Muscle layer of duodenum (tissue), 2 donors: ENCODE measurements at regions not wholly inside any gene's neighbourhood (a gene's known extent, or its start where the extent isn't known, plus 50 kb on each side); places are given as distances from the start of the nearest gene placed in this dataset.
"Not testable (repeated sequence)": the region's sequence is repeated elsewhere in the genome, so short reads cannot be mapped to it uniquely, and the experiment has no call there.

Source experiments
- H3K27ac ChIP-seq: one replicate; pipeline ENCODE4 v1.7.0; 2013; ENCODE audit warnings: mild to moderate bottlenecking, low read length
- H3K27me3 ChIP-seq: one replicate; pipeline ENCODE4 v1.7.0; 2013; ENCODE audit warnings: low read depth, mild to moderate bottlenecking, control low read depth, low read length
- H3K36me3 ChIP-seq, 2 donors: one replicate each; pipeline ENCODE4 v1.7.0; 2013; ENCODE audit warnings: low read length in 2 of 2, control low read depth in 1 of 2, mild to moderate bottlenecking in 1 of 2; ENCODE audit not compliant: insufficient read depth in 2 of 2, control insufficient read depth in 1 of 2
- H3K4me1 ChIP-seq, 2 donors: one replicate each; pipeline ENCODE4 v1.7.0; 2013; ENCODE audit warnings: low read length in 2 of 2, mild to moderate bottlenecking in 2 of 2, control low read depth in 1 of 2, moderate library complexity in 1 of 2; ENCODE audit not compliant: insufficient read depth in 2 of 2, control insufficient read depth in 1 of 2
- H3K4me3 ChIP-seq, 2 donors: one replicate each; pipeline ENCODE4 v1.7.0; 2013; ENCODE audit warnings: low read length in 2 of 2, low read depth in 1 of 2, mild to moderate bottlenecking in 1 of 2
- H3K9me3 ChIP-seq, 2 donors: one replicate each; pipeline ENCODE4 v1.7.0; 2013; ENCODE audit warnings: low read length in 2 of 2, control low read depth in 1 of 2, mild to moderate bottlenecking in 1 of 2; ENCODE audit not compliant: control insufficient read depth in 1 of 2
- donor health status: healthy.

- Histone ChIP-seq H3K27ac (no peak overlapping the region), H3K36me3 (no peaks in the 10 kb centered on the region), H3K27me3 (no peaks in the 10 kb centered on the region), H3K4me1 (no peaks in the 10 kb centered on the region), H3K4me3 (no peak overlapping the region), H3K9me3 (no peaks in the 10 kb centered on the region)
These were observed 100.2 kb downstream of the FBXO8 start for GRCh38 chr4:174183259-174183658.

- Histone ChIP-seq H3K9me3 (no peaks in the 10 kb centered on the region), H3K36me3 (no peaks in the 10 kb centered on the region), H3K4me3 (no peak overlapping the region), H3K4me1 (no peaks in the 10 kb centered on the region), H3K27me3 (no peaks in the 10 kb centered on the region), H3K27ac (no peak overlapping the region)
These were observed 101.6 kb downstream of the FBXO8 start for GRCh38 chr4:174181827-174182226.

- Histone ChIP-seq H3K9me3 (no peaks in the 10 kb centered on the region), H3K4me3 (no peak overlapping the region), H3K36me3 (no peaks in the 10 kb centered on the region), H3K27me3 (no peaks in the 10 kb centered on the region), H3K4me1 (no peaks in the 10 kb centered on the region), H3K27ac (no peak overlapping the region)
These were observed 105.9 kb downstream of the FBXO8 start for GRCh38 chr4:174177536-174177935.

- H3K27ac ChIP-seq, H3K36me3 ChIP-seq, H3K9me3 ChIP-seq, H3K4me3 ChIP-seq, H3K27me3 ChIP-seq, H3K4me1 ChIP-seq: not testable (repeated sequence)
These were observed 107.6 kb downstream of the FBXO8 start for GRCh38 chr4:174175836-174176235.

- no peak overlapping the region for H3K27ac ChIP-seq
- no peaks in the 10 kb centered on the region for H3K36me3 ChIP-seq
- no peaks in the 10 kb centered on the region for H3K4me1 ChIP-seq
- no peak overlapping the region for H3K4me3 ChIP-seq
- H3K9me3 ChIP-seq, result no peaks in the 10 kb centered on the region
- no peaks in the 10 kb centered on the region for H3K27me3 ChIP-seq
These were observed 110.1 kb downstream of the FBXO8 start for GRCh38 chr4:174173360-174173759.

- Histone ChIP-seq H3K4me1 (no peaks in the 10 kb centered on the region), H3K4me3 (no peak overlapping the region), H3K27ac (no peak overlapping the region), H3K36me3 (no peaks in the 10 kb centered on the region), H3K27me3 (no peaks in the 10 kb centered on the region), H3K9me3 (no peaks in the 10 kb centered on the region)
These were observed 111.2 kb downstream of the FBXO8 start for GRCh38 chr4:174172274-174172673.

- no peaks in the 10 kb centered on the region for H3K27me3 ChIP-seq
- H3K36me3 ChIP-seq, result no peaks in the 10 kb centered on the region
- H3K4me3 ChIP-seq, result no peak overlapping the region
- no peak overlapping the region for H3K27ac ChIP-seq
- H3K4me1 ChIP-seq, result no peaks in the 10 kb centered on the region
- no peaks in the 10 kb centered on the region for H3K9me3 ChIP-seq
These were observed 112.6 kb downstream of the FBXO8 start for GRCh38 chr4:174170906-174171305.

- Histone ChIP-seq H3K27ac (no peak overlapping the region), H3K4me3 (no peak overlapping the region), H3K36me3 (no peaks in the 10 kb centered on the region), H3K27me3 (no peaks in the 10 kb centered on the region), H3K9me3 (no peaks in the 10 kb centered on the region), H3K4me1 (no peaks in the 10 kb centered on the region)
These were observed 113.4 kb downstream of the FBXO8 start for GRCh38 chr4:174170091-174170490.

- Histone ChIP-seq H3K9me3 (no peaks in the 10 kb centered on the region), H3K27ac (no peak overlapping the region), H3K4me3 (no peak overlapping the region), H3K27me3 (no peaks in the 10 kb centered on the region), H3K36me3 (no peaks in the 10 kb centered on the region), H3K4me1 (no peaks in the 10 kb centered on the region)
These were observed 126.3 kb downstream of the FBXO8 start for GRCh38 chr4:174157106-174157607.

GRCh38 chr4:174156239-174156826 is 127.1 kb downstream of the FBXO8 start:
- H3K4me3 ChIP-seq, result no peak overlapping the region
- H3K27ac ChIP-seq, result no peak overlapping the region
- no peaks in the 10 kb centered on the region for H3K36me3 ChIP-seq
- no peaks in the 10 kb centered on the region for H3K4me1 ChIP-seq
- no peaks in the 10 kb centered on the region for H3K9me3 ChIP-seq
- no peaks in the 10 kb centered on the region for H3K27me3 ChIP-seq

- H3K27me3 ChIP-seq, result no peaks in the 10 kb centered on the region
- H3K4me1 ChIP-seq, result peaks cover 0 to 3% of the 10 kb centered on the region in 2 donors
- H3K36me3 ChIP-seq, result no peaks in the 10 kb centered on the region
- no peaks in the 10 kb centered on the region for H3K9me3 ChIP-seq
- H3K27ac ChIP-seq, result peak overlapping the region; percentile 58
- peak overlapping the region; percentile 24 to 34 for H3K4me3 ChIP-seq
These were observed 129.1 kb downstream of the FBXO8 start for GRCh38 chr4:174154215-174154854.
